ENCODE measurements at regions not wholly inside any gene's neighbourhood (a gene's known extent, or its start where the extent isn't known, plus 50 kb on each side); places are given as distances from the start of the nearest gene placed in this dataset.

GRCh38 chr9:89766991-89767390, 162.2 kb downstream of the GADD45G start:
- no peak for DNase-seq (ENCODE audit: low read depth in 3 of 3)

- DNase-seq (ENCODE audit: low read depth in 3 of 3), result no peak
Observed at GRCh38 chr9:89768051-89768450, 163.2 kb downstream of the GADD45G start.

GRCh38 chr9:89768650-89769071, 163.8 kb downstream of the GADD45G start:
- DNase-seq (ENCODE audit: low read depth in 3 of 3), result no peak

GRCh38 chr9:89770531-89771174, 165.8 kb downstream of the GADD45G start:
- DNase-seq (ENCODE audit: low read depth in 3 of 3), result no peak

GRCh38 chr9:89771205-89771604, 166.4 kb downstream of the GADD45G start:
- DNase-seq (ENCODE audit: low read depth in 3 of 3), result no peak

- no peak for DNase-seq (ENCODE audit: low read depth in 3 of 3)
Observed at GRCh38 chr9:89773170-89773569, 168.4 kb downstream of the GADD45G start.

- DNase-seq (ENCODE audit: low read depth in 3 of 3), result no peak
Observed at GRCh38 chr9:89774858-89775370, 170.1 kb downstream of the GADD45G start.

GRCh38 chr9:89775641-89776040, 170.8 kb downstream of the GADD45G start:
- no peak for DNase-seq (ENCODE audit: low read depth in 3 of 3)

- DNase-seq (ENCODE audit: low read depth in 3 of 3), result no peak
Observed at GRCh38 chr9:89776795-89777525, 172.1 kb downstream of the GADD45G start.

- no peak for DNase-seq (ENCODE audit: low read depth in 3 of 3)
Observed at GRCh38 chr9:89777544-89777943, 172.7 kb downstream of the GADD45G start.

GRCh38 chr9:89778100-89779090, 173.6 kb downstream of the GADD45G start:
- no peak for DNase-seq (ENCODE audit: low read depth in 3 of 3)

GRCh38 chr9:89779405-89780203, 174.8 kb downstream of the GADD45G start:
- no peak for DNase-seq (ENCODE audit: low read depth in 3 of 3)

GRCh38 chr9:89780959-89781358, 176.1 kb downstream of the GADD45G start:
- no peak for DNase-seq (ENCODE audit: low read depth in 3 of 3)

GRCh38 chr9:89781838-89782540, 177.2 kb downstream of the GADD45G start:
- no peak for DNase-seq (ENCODE audit: low read depth in 3 of 3)

GRCh38 chr9:89786655-89787054, 181.8 kb downstream of the GADD45G start:
- no peak for DNase-seq (ENCODE audit: low read depth in 3 of 3)

- no peak for DNase-seq (ENCODE audit: low read depth in 3 of 3)
Observed at GRCh38 chr9:89787595-89787994, 182.8 kb downstream of the GADD45G start.

GRCh38 chr9:89788434-89788833, 183.6 kb downstream of the GADD45G start:
- no peak for DNase-seq (ENCODE audit: low read depth in 3 of 3)

GRCh38 chr9:89789922-89790510, 185.2 kb downstream of the GADD45G start:
- no peak for DNase-seq (ENCODE audit: low read depth in 3 of 3)

- no peak for DNase-seq (ENCODE audit: low read depth in 3 of 3)
Observed at GRCh38 chr9:89790542-89791109, 185.8 kb downstream of the GADD45G start.

GRCh38 chr9:89791754-89792153, 186.9 kb downstream of the GADD45G start:
- DNase-seq (ENCODE audit: low read depth in 3 of 3), result no peak

Data from stimulated activated CD4-positive, alpha-beta T cell treated with anti-CD3 and anti-CD28 coated beads, TNF-alpha, amount 100 ng/mL, for 4 hours (primary cell).